Mucosa of descending colon (tissue), 3 donors: ENCODE measurements at regions not wholly inside any gene's neighbourhood (a gene's known extent, or its start where the extent isn't known, plus 50 kb on each side); places are given as distances from the start of the nearest gene placed in this dataset.
"Not testable (repeated sequence)": the region's sequence is repeated elsewhere in the genome, so short reads cannot be mapped to it uniquely, and the experiment has no call there.

Source experiments
- ATAC-seq: fragments of 200-7000 bp; cut with Tn5 transposase; one replicate; pipeline ENCODE4 v1.9.1; 2020; ENCODE audit warnings: mild to moderate bottlenecking, moderate library complexity
- DNase-seq, 3 donors: peaks; one replicate each; pipeline ENCODE4 v3.0.0-alpha.2; 2020
- H3K36me3 ChIP-seq: fragments of 200-600 bp; one replicate; pipeline ENCODE4 v1.8.0; 2021; ENCODE audit warnings: low read depth, mild to moderate bottlenecking
- H3K4me1 ChIP-seq: fragments of 200-600 bp; one replicate; pipeline ENCODE4 v1.8.0; 2021; ENCODE audit warnings: low read depth, mild to moderate bottlenecking
- H3K4me3 ChIP-seq: fragments of 200-600 bp; one replicate; pipeline ENCODE4 v1.8.0; 2021; ENCODE audit warnings: mild to moderate bottlenecking
- H3K9me3 ChIP-seq: fragments of 200-600 bp; one replicate; pipeline ENCODE4 v1.8.0; 2021; ENCODE audit warnings: mild to moderate bottlenecking
- intact Hi-C, 2 donors: fragments of 100-400 bp; cut with DNase I in 1 of 2; cut with micrococcal nuclease in 1 of 2; formaldehyde crosslinking; loops; one replicate each; pipeline versions ENCODE4 v1.11.0 to v1.11.1; 2022; cut with DNase I, micrococcal nuclease
- TF ChIP-seq, protein P1 (sequence below): fragments of 200-600 bp; IDR thresholded peaks from one replicate; pipeline ENCODE4 v1.8.0; 2022; ENCODE audit warnings: antibody characterized with exemption, mild to moderate bottlenecking
- donor health status: DM: no; HTN: no; CAD: no; lungs with moderate emphysema.
- donor health status: DM: no; HTN: no; CAD: no.
- donor health status: DM: no; HTN: yes; CAD: no.

DNA sequence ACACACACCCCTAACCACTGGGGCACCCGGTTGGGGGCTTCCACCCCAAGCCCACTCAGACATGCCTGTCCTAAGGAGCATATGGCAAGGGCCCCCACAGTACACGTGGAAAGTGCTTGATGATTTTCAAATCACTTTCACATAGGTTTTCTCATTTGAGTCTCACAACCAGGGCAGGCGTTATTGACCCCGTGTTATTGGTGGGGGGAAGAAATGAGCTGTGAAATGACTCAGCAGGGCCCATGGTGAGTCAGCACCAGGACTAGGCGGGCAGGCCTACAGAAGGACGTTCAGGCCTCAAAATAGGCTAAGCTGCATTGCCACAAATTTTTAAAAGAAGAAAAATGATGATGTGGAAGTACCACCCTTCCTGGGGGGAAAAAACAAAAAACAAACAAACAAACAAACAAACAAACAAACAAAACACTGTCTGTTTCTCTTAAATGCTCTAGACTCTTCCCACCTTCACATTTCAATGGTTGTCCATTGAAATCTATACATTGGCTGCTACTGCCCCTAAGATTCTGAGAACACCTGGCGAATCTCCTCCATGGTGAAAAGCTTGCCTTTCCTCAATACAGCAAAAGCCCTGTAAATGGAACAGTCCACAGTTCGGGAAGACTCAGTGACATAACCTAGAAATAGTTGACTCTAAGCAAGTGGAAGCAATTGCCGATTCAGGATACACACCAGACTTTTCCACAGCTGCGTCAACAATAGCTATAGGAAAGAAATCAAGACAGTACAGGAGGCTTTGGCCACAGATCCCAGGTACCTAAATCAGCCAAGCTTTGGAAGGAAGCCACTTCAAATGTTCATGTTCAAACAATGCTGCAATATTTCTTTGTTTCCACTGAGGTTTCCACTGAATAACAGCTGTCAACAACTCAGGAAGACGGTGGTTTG lies 234.7 kb downstream of the TOMM20 start:
- Histone ChIP-seq H3K9me3 (no peaks in the 10 kb centered on the region), H3K36me3 (no peaks in the 10 kb centered on the region), H3K4me3 (no peak overlapping the region), H3K4me1 (peaks cover 9% of the 10 kb centered on the region)
- DNase-seq (no peak), ATAC-seq (peak; percentile 68)
- TF ChIP-seq, protein P1, sequence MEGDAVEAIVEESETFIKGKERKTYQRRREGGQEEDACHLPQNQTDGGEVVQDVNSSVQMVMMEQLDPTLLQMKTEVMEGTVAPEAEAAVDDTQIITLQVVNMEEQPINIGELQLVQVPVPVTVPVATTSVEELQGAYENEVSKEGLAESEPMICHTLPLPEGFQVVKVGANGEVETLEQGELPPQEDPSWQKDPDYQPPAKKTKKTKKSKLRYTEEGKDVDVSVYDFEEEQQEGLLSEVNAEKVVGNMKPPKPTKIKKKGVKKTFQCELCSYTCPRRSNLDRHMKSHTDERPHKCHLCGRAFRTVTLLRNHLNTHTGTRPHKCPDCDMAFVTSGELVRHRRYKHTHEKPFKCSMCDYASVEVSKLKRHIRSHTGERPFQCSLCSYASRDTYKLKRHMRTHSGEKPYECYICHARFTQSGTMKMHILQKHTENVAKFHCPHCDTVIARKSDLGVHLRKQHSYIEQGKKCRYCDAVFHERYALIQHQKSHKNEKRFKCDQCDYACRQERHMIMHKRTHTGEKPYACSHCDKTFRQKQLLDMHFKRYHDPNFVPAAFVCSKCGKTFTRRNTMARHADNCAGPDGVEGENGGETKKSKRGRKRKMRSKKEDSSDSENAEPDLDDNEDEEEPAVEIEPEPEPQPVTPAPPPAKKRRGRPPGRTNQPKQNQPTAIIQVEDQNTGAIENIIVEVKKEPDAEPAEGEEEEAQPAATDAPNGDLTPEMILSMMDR: no peak
- intact Hi-C loops: no loop called here

DNA sequence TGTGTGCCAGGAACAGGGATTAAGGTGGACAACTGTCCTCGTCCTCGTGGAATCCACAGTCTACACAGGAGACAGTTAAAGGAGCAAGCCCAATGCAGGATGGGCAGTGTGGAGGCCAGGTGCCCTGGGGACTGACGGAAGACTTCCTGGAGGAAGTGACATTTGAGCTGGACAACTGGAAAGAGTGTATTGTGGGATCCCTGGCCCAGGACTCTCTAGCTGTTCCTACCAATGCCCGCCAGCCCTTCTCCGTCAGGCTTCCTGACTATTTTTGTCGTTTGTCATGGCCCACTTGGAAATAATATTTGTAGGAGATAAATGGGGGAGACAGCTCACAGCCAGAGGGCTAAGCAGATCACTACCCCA lies 235.3 kb downstream of the TOMM20 start:
- ATAC-seq (no peak), DNase-seq (no peak)
- H3K9me3 ChIP-seq: no peaks in the 10 kb centered on the region
- H3K4me1 ChIP-seq: peaks cover 6% of the 10 kb centered on the region
- TF ChIP-seq, protein P1: no peak
- H3K36me3 ChIP-seq: no peaks in the 10 kb centered on the region
- H3K4me3 ChIP-seq: no peak overlapping the region
- intact Hi-C loops: no loop called here

DNA sequence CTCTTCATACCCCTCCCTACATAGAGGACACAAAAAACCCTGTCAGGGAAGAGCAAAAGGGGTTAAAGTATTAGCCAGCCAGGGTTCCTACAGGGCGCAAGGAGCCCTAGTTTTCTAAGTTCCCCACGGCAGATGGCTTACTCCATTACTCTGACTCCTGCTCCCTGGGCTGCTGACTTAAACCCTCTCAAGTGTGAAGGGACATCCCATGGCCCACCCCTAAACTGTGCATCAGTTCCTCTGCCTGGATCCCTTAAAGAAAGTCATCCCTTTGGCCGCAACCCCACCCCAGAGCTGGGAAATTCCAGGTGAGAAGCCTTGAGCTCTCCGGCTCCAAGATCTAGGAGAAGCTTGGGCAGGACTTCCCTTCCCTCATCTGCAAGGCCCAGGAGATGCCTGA lies 236.0 kb downstream of the TOMM20 start:
- TF ChIP-seq, protein P1: no peak
- H3K9me3 ChIP-seq: no peaks in the 10 kb centered on the region
- no peak for ATAC-seq
- intact Hi-C loops: no loop called here
- DNase-seq: no peak
- H3K4me3 ChIP-seq: no peak overlapping the region
- H3K36me3 ChIP-seq: no peaks in the 10 kb centered on the region
- H3K4me1 ChIP-seq: peaks cover 6% of the 10 kb centered on the region

DNA sequence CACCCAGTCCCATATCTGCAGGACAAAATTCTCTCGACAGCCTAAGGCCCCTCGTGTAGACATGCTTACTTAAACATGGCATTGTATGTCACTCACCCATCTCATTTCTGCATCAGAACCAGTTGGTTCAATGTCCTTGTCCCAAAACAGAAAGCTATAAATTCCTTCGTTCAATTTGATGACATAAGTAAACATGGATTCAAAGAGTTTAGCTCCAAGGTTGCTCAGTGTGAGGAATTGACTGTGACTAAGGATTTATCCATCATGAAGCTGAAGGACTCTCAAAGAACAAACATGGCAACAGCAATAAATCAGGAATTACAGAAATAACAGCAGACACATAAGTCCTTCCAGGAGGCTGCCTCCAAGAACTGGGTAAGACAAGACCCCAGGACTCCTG lies 237.2 kb downstream of the TOMM20 start:
- TF ChIP-seq, protein P1: no peak
- no peak overlapping the region for H3K4me3 ChIP-seq
- ATAC-seq (no peak), DNase-seq (no peak)
- H3K9me3 ChIP-seq: no peaks in the 10 kb centered on the region
- H3K4me1 ChIP-seq: peaks cover 6% of the 10 kb centered on the region
- no peaks in the 10 kb centered on the region for H3K36me3 ChIP-seq
- intact Hi-C loops: no loop called here

DNA sequence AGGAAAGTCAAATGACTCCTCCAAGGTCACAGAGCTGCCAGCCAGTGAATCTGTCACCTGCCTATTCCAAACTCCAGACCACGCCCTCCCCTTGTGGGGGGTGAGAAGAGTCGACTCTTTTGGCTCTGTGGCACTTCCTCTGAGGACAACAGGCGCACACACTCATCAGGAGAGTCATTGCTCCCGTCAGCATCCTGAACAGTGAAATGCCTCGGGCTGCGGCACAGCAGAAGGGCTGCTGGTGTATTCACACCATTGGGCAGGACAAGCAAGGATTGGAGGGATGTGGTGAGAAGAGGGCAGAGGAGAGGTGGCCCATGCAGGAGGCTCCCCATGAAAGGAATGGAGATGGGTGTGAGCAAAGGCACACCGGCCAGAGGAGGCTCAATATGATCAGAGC lies 239.0 kb downstream of the TOMM20 start:
- no peak for ATAC-seq
- H3K4me1 ChIP-seq: peaks cover 6% of the 10 kb centered on the region
- TF ChIP-seq, protein P1: no peak
- H3K9me3 ChIP-seq: no peaks in the 10 kb centered on the region
- no peak for DNase-seq
- no peaks in the 10 kb centered on the region for H3K36me3 ChIP-seq
- intact Hi-C loops: no loop called here
- no peak overlapping the region for H3K4me3 ChIP-seq

DNA sequence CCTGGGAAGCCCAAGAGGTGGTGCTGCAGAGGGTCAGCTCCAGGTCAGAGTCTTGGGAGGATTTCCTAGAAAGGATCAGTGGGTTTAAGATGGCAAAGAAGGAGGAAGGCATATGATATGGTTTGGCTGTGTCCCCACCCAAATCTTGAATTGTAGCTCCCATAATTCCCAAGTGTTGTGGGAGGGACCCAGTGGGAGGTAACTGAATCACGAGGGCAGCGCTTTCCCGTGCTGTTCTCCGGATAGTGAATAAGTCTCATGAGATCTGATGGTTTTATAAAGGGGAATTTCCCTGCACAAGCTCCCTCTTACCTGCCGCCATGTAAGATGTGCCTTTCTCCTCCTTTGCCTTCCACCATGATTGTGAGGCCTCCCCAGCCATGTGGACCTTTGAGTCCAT lies 240.4 kb downstream of the TOMM20 start:
- ATAC-seq, DNase-seq, intact Hi-C loops, H3K4me1 ChIP-seq, H3K9me3 ChIP-seq, H3K36me3 ChIP-seq, H3K4me3 ChIP-seq: not testable (repeated sequence)
